A673 (cell line): ENCODE measurements at regions not wholly inside any gene's neighbourhood (a gene's known extent, or its start where the extent isn't known, plus 50 kb on each side); places are given as distances from the start of the nearest gene placed in this dataset.

ENCODE experiments used
- BruUV-seq: library from RNA; stranded (reverse); fragments of 400-500 nt; replicated peaks from 2 replicates; lab custom pipeline; 2021; lab: Mats Ljungman, UMichigan
- CTCF ChIA-PET: fragments of 300-600 bp; sonication (Branson Sonifier 250); formaldehyde crosslinking; loops from one replicate; lab custom pipeline; 2022; ENCODE audit warnings: antibody characterized with exemption; lab: Charles Lee
- POLR2A ChIA-PET: fragments of 300-600 bp; sonication (Branson Sonifier 250); formaldehyde crosslinking; loops from one replicate; lab custom pipeline; 2022; ENCODE audit warnings: antibody characterized with exemption; ENCODE audit not compliant: low non-redundant PET; lab: Charles Lee
- DNase-seq: peaks from one replicate; pipeline ENCODE4 v3.0.0-alpha.2; 2015; ENCODE audit warnings: low spot score
- H3K27ac ChIP-seq: fragments of 200-600 bp; sonication (generic); 2 replicates; pipeline ENCODE4 v1.5.1; 2016; ENCODE audit warnings: mixed run types, low read depth, mild to moderate bottlenecking, mixed read lengths, antibody characterized with exemption, low read length; ENCODE audit not compliant: poor library complexity, severe bottlenecking
- H3K27me3 ChIP-seq: fragments of 200-600 bp; sonication (generic); replicated peaks from 2 replicates; pipeline ENCODE4 v1.6.1; 2017; ENCODE audit warnings: mixed run types, low read depth, mild to moderate bottlenecking, mixed read lengths, antibody characterized with exemption, low read length; ENCODE audit not compliant: insufficient read depth, poor library complexity
- H3K36me3 ChIP-seq: fragments of 200-600 bp; sonication (generic); 2 replicates; pipeline ENCODE4 v1.6.1; 2016; ENCODE audit warnings: mixed run types, mild to moderate bottlenecking, mixed read lengths, antibody characterized with exemption, low read length; ENCODE audit not compliant: insufficient read depth, poor library complexity, severe bottlenecking
- H3K4me1 ChIP-seq: fragments of 200-600 bp; sonication (generic); 2 replicates; pipeline ENCODE4 v1.6.1; 2017; ENCODE audit warnings: mixed run types, mild to moderate bottlenecking, mixed read lengths, antibody characterized with exemption, low read length; ENCODE audit not compliant: insufficient read depth, poor library complexity, severe bottlenecking
- H3K4me3 ChIP-seq: fragments of 200-600 bp; sonication (generic); 2 replicates; pipeline ENCODE4 v1.5.1; 2016; ENCODE audit warnings: low read depth, mixed run types, mild to moderate bottlenecking, mixed read lengths, low read length; ENCODE audit not compliant: poor library complexity, severe bottlenecking
- H3K9me3 ChIP-seq: fragments of 200-600 bp; sonication (generic); 2 replicates; pipeline ENCODE4 v1.6.1; 2016; ENCODE audit warnings: mixed run types, low read depth, mild to moderate bottlenecking, mixed read lengths, antibody characterized with exemption, low read length; ENCODE audit not compliant: poor library complexity, severe bottlenecking
- CTCF ChIP-seq: fragments of 300-800, 200-600 bp; sonication (generic); conservative IDR thresholded peaks from 2 replicates; pipeline ENCODE4 v1.5.1; 2017; ENCODE audit warnings: low read depth, mild to moderate bottlenecking, antibody characterized with exemption, low read length, moderate library complexity, mixed read lengths
- EZH2 ChIP-seq: fragments of 200-600 bp; sonication (generic); IDR thresholded peaks from 2 replicates; pipeline ENCODE4 v1.6.1; 2017; ENCODE audit warnings: borderline replicate concordance, low read depth, mild to moderate bottlenecking, mixed read lengths, antibody characterized with exemption, low read length; ENCODE audit not compliant: poor library complexity, severe bottlenecking
- intact Hi-C: fragments of 100-400 bp; cut with micrococcal nuclease; formaldehyde crosslinking; loops from one replicate; pipeline ENCODE4 v1.10.0; 2022; ENCODE audit not compliant: unreplicated experiment

GRCh38 chr9:106287091-106287631 lies 575.8 kb upstream of the ZNF462 start:
- Histone ChIP-seq H3K4me3 (peak overlapping the region; percentile 12), H3K9me3 (no peaks in the 10 kb centered on the region), H3K27me3 (peaks cover 3% of the 10 kb centered on the region), H3K4me1 (no peaks in the 10 kb centered on the region), H3K36me3 (no peaks in the 10 kb centered on the region), H3K27ac (no peak overlapping the region)
- BruUV-seq = no TSS peak
- POLR2A ChIA-PET = no interaction called here
- no peak for TF ChIP-seq CTCF
- TF ChIP-seq EZH2 = no peak
- CTCF ChIA-PET = no interaction called here
- intact Hi-C loops = no loop called here
- peak; percentile 1 for DNase-seq

DNA sequence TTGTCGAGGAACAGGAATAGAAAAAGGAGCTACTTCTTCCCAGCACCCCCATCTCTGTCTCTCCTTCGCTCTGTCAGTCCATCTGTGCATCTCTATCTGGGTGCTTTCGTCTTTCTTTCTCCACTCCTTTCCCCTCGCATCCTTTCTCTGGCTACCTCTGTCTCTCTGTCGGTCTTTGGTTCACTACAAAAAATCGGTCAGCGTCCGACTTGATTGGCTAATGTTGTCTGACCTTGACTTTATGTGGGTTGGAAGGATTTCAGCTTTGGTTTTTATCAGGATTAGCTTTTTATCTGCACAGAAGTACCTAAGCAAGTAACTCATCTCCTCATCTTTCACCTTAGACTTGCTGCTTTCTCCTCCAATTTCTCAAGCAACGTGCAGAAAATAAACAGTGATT lies 575.2 kb upstream of the ZNF462 start:
- POLR2A ChIA-PET = no interaction called here
- no TSS peak for BruUV-seq
- Histone ChIP-seq H3K27me3 (peaks cover 3% of the 10 kb centered on the region), H3K36me3 (no peaks in the 10 kb centered on the region), H3K4me3 (no peak overlapping the region), H3K9me3 (no peaks in the 10 kb centered on the region), H3K27ac (no peak overlapping the region), H3K4me1 (no peaks in the 10 kb centered on the region)
- CTCF ChIA-PET = no interaction called here
- TF ChIP-seq CTCF (no peak), EZH2 (no peak)
- DNase-seq = no peak
- intact Hi-C loops = no loop called here

DNA sequence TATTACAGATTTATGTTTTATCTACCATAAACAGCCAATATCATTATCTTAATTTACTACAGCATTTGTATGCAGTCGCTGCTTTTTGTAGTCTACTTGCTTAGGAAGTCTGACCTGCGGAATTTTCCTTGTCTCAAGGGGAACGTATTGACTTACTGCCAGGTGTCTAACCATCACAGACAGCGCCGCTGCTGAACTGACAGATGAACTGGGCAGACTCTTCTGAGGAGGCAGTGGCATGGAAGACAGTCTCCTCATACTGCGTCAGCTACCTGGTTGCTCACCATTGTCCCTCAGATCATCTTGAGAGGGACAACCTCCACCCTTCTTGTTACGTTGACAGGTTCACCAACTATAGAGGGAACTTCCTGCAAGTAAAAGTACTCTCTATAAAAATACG lies 574.3 kb upstream of the ZNF462 start:
- TF ChIP-seq CTCF (no peak), EZH2 (no peak)
- Histone ChIP-seq H3K27me3 (peaks cover 3% of the 10 kb centered on the region), H3K9me3 (no peaks in the 10 kb centered on the region), H3K27ac (no peak overlapping the region), H3K4me1 (no peaks in the 10 kb centered on the region), H3K36me3 (no peaks in the 10 kb centered on the region), H3K4me3 (no peak overlapping the region)
- no peak for DNase-seq
- ChIA-PET POLR2A (no interaction called here), CTCF (no interaction called here)
- intact Hi-C loops = no loop called here
- no TSS peak for BruUV-seq
